ENCODE measurements at regions not wholly inside any gene's neighbourhood (a gene's known extent, or its start where the extent isn't known, plus 50 kb on each side); places are given as distances from the start of the nearest gene placed in this dataset.

- intact Hi-C loops (cut with DNase I), result no loop called here
These were observed 331.5 kb upstream of the GRIN3A start for GRCh38 chr9:102069969-102070368.

GRCh38 chr9:102054811-102055210 lies 316.4 kb upstream of the GRIN3A start:
- intact Hi-C loops (cut with DNase I), result no loop called here
- no peak for DNase-seq (ENCODE audit: low spot score)

More at GRCh38 chr9:102069969-102070368, 331.5 kb upstream of the GRIN3A start:
- no peak for DNase-seq (ENCODE audit: low spot score)

- DNase-seq (ENCODE audit: low spot score), result no peak
- intact Hi-C loops (cut with DNase I), result no loop called here
These were observed 311.3 kb upstream of the GRIN3A start for GRCh38 chr9:102049586-102050246.

GRCh38 chr9:102047549-102047948 lies 309.1 kb upstream of the GRIN3A start:
- no peak for DNase-seq (ENCODE audit: low spot score)
- intact Hi-C loops (cut with DNase I), result no loop called here

- intact Hi-C loops (cut with DNase I), result no loop called here
- no peak for DNase-seq (ENCODE audit: low spot score)
These were observed 305.7 kb upstream of the GRIN3A start for GRCh38 chr9:102044133-102044532.

- intact Hi-C loops (cut with DNase I), result no loop called here
- DNase-seq (ENCODE audit: low spot score), result no peak
These were observed 299.6 kb upstream of the GRIN3A start for GRCh38 chr9:102038006-102038405.

- intact Hi-C loops (cut with DNase I), result no loop called here
These were observed 297.5 kb upstream of the GRIN3A start for GRCh38 chr9:102035929-102036328.

GRCh38 chr9:102032614-102033013 lies 294.2 kb upstream of the GRIN3A start:
- intact Hi-C loops (cut with DNase I), result no loop called here
- DNase-seq (ENCODE audit: low spot score), result no peak

More at GRCh38 chr9:102035929-102036328, 297.5 kb upstream of the GRIN3A start:
- DNase-seq (ENCODE audit: low spot score), result no peak

- intact Hi-C loops (cut with DNase I), result no loop called here
- no peak for DNase-seq (ENCODE audit: low spot score)
These were observed 262.5 kb upstream of the GRIN3A start for GRCh38 chr9:102000956-102001355.

- DNase-seq (ENCODE audit: low spot score), result no peak
- intact Hi-C loops (cut with DNase I), result no loop called here
These were observed 261.0 kb upstream of the GRIN3A start for GRCh38 chr9:101999441-101999840.

GRCh38 chr9:101995231-101995630 lies 256.8 kb upstream of the GRIN3A start:
- intact Hi-C loops (cut with DNase I), result no loop called here
- DNase-seq (ENCODE audit: low spot score), result no peak

GRCh38 chr9:101993771-101994170 lies 255.3 kb upstream of the GRIN3A start:
- DNase-seq (ENCODE audit: low spot score), result no peak
- intact Hi-C loops (cut with DNase I), result no loop called here

- intact Hi-C loops (cut with DNase I), result no loop called here
- DNase-seq (ENCODE audit: low spot score), result no peak
These were observed 253.5 kb upstream of the GRIN3A start for GRCh38 chr9:101991926-101992325.

GRCh38 chr9:101977614-101978210 lies 239.3 kb upstream of the GRIN3A start:
- intact Hi-C loops (cut with DNase I), result no loop called here
- no peak for DNase-seq (ENCODE audit: low spot score)

GRCh38 chr9:101970609-101971008 lies 232.2 kb upstream of the GRIN3A start:
- DNase-seq (ENCODE audit: low spot score), result no peak
- intact Hi-C loops (cut with DNase I), result no loop called here

GRCh38 chr9:101968392-101968791 lies 229.9 kb upstream of the GRIN3A start:
- intact Hi-C loops (cut with DNase I), result no loop called here

GRCh38 chr9:101966691-101967090 lies 228.2 kb upstream of the GRIN3A start:
- no peak for DNase-seq (ENCODE audit: low spot score)
- intact Hi-C loops (cut with DNase I), result no loop called here

More at GRCh38 chr9:101968392-101968791, 229.9 kb upstream of the GRIN3A start:
- no peak for DNase-seq (ENCODE audit: low spot score)

- DNase-seq (ENCODE audit: low spot score), result no peak
- intact Hi-C loops (cut with DNase I), result no loop called here
These were observed 219.3 kb upstream of the GRIN3A start for GRCh38 chr9:101957705-101958104.

- intact Hi-C loops (cut with DNase I), result no loop called here
These were observed 213.2 kb upstream of the GRIN3A start for GRCh38 chr9:101951598-101951997.

GRCh38 chr9:101931756-101932155 lies 193.3 kb upstream of the GRIN3A start:
- intact Hi-C loops (cut with DNase I), result no loop called here

More at GRCh38 chr9:101951598-101951997, 213.2 kb upstream of the GRIN3A start:
- no peak for DNase-seq (ENCODE audit: low spot score)

GRCh38 chr9:101930783-101931182 lies 192.3 kb upstream of the GRIN3A start:
- intact Hi-C loops (cut with DNase I), result no loop called here
- DNase-seq (ENCODE audit: low spot score), result no peak

More at GRCh38 chr9:101931756-101932155, 193.3 kb upstream of the GRIN3A start:
- no peak for DNase-seq (ENCODE audit: low spot score)
